MG63 (cell line): ENCODE measurements at regions not wholly inside any gene's neighbourhood (a gene's known extent, or its start where the extent isn't known, plus 50 kb on each side); places are given as distances from the start of the nearest gene placed in this dataset.
"Not testable (repeated sequence)": the region's sequence is repeated elsewhere in the genome, so short reads cannot be mapped to it uniquely, and the experiment has no call there.

Experiments used
- DNase-seq: peaks from one replicate; pipeline ENCODE4 v3.0.0-alpha.2; 2020
- H3K27me3 ChIP-seq: fragments of 250-450 bp; sonication (Bioruptor Pico); 2 replicates; pipeline ENCODE4 v1.5.1; 2020; ENCODE audit warnings: mild to moderate bottlenecking, moderate library complexity
- H3K36me3 ChIP-seq: fragments of 250-450 bp; sonication (Bioruptor Pico); 2 replicates; pipeline ENCODE4 v1.5.1; 2020; ENCODE audit warnings: mild to moderate bottlenecking, moderate library complexity
- H3K4me3 ChIP-seq: fragments of 250-450 bp; sonication (Bioruptor Pico); 2 replicates; pipeline ENCODE4 v1.5.1; 2020; ENCODE audit warnings: mild to moderate bottlenecking, moderate library complexity
- H3K9me3 ChIP-seq: fragments of 250-450 bp; sonication (Bioruptor Pico); 2 replicates; pipeline ENCODE4 v1.5.1; 2020; ENCODE audit warnings: mild to moderate bottlenecking, moderate library complexity

DNA sequence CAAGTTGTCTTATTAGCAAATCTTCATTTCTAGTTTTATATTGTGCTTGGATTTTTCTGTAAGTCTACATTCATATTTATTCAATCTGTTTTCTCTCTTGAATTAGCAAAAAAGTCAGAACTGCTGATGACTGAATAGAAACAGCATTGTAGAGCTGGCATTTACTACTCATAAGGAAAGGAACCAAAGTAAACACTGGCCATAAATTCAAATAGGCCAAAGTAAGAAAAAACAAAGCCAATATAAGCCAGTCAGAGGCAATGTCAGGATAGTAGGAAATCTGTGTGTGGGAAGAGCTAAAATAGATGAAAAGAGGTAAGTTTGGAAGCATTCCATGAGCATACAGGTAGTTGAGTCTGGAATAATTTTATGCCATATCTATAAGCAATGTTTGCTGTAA, 307.2 kb upstream of the SLITRK3 start:
- peaks cover 10% of the 10 kb centered on the region for H3K9me3 ChIP-seq

DNA sequence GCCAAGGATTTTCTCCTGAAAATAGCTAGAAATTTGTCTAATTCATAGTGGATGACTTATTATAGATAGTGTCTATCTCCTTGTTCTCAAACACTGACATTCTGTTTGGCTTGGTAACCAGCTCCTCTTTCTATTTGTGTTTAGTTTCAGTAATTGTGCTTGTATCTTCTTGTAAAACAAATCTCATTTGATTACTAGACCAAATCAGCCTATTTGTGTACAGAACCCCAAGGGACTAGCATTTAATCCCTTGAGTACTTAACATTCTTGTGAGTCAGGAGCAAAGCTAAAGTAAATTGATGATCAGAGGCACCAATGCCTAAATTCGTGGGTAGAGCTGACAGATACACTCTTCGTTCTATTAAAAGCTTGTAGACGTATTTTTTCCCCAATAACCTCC, 306.5 kb upstream of the SLITRK3 start:
- DNase-seq: no peak
- Histone ChIP-seq H3K9me3 (peaks cover 10% of the 10 kb centered on the region), H3K36me3 (no peaks in the 10 kb centered on the region), H3K4me3 (no peak overlapping the region), H3K27me3 (no peaks in the 10 kb centered on the region)

More for the DNA sequence above, 307.2 kb upstream of the SLITRK3 start:
- H3K36me3 ChIP-seq: no peaks in the 10 kb centered on the region
- DNase-seq: no peak
- no peaks in the 10 kb centered on the region for H3K27me3 ChIP-seq
- H3K4me3 ChIP-seq: no peak overlapping the region

DNA sequence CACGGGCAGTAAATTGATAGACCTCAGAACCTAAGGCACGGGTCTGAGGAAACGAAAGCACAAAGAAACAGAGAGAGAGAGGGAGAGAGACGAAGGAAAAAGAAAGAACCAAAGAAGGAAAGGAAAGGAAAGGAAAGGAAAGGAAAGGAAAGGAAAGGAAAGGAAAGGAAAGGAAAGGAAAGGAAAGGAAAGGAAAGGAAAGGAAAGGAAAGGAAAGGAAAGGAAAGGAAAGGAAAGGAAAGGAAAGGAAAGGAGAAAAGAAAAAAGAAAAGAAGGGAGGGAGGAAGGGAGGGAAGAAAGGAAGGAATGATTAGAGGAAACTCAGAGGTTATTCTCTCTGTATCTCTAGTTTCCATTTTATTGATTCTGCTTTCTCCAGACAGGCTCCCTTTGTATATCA, 302.6 kb upstream of the SLITRK3 start:
- H3K9me3 ChIP-seq, H3K27me3 ChIP-seq, DNase-seq: not testable (repeated sequence)

DNA sequence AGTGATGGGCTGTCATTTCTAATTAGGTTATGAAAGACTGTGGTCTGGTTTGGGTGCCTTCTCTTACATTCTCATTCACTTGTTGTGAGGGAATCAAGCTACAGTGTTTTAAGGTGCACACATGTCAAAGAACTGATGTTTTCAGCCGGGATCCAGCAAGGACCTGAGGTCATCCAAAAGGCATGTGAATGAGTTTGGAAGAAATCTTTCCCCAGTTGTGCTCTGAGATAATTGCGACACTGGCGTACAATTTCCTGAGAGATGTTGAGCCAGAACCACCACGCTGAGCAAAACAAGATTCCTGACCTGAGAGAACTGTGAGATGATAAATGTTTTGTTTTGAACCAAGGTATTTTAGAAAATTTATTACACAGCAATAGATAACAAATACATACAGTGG, 295.3 kb upstream of the SLITRK3 start:
- no peak for DNase-seq
- Histone ChIP-seq H3K9me3 (no peaks in the 10 kb centered on the region), H3K4me3 (no peak overlapping the region), H3K36me3 (no peaks in the 10 kb centered on the region), H3K27me3 (no peaks in the 10 kb centered on the region)

More for the DNA sequence above, 302.6 kb upstream of the SLITRK3 start:
- not testable (repeated sequence) for H3K4me3 ChIP-seq, H3K36me3 ChIP-seq

DNA sequence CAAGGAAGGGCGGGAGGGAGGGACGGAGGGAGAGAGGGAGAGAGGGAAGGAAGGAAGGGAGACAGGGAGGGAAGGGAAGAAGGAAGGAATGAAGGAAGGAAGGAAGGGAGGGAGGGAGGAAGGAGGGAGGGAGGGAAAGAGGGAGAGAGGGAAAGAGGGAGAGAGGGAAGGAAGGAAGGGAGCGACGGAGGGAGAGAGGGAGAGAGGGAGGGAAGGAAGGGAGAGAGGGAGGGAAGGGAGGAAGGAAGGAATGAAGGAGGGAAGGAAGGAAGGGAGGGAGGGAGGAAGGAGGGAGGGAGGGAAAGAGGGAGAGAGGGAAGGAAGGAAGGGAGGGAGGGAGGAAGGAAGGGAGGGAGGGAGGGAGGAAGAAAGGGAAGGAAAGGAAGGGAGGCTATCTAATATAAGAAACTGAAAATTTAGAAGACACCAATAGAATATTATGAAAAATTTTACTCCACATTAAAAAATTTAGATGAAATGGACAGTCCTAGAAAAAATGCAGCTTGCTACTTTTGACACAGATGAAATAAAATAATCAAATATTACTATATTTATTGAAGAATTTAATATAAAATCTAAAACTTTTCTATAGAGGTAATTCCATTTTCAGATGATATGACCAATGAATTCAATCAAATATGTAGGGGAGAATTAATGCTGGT, 280.3 kb upstream of the SLITRK3 start:
- H3K36me3 ChIP-seq: no peaks in the 10 kb centered on the region
- H3K9me3 ChIP-seq: no peaks in the 10 kb centered on the region
- DNase-seq: no peak
- no peaks in the 10 kb centered on the region for H3K27me3 ChIP-seq
- H3K4me3 ChIP-seq: no peak overlapping the region

DNA sequence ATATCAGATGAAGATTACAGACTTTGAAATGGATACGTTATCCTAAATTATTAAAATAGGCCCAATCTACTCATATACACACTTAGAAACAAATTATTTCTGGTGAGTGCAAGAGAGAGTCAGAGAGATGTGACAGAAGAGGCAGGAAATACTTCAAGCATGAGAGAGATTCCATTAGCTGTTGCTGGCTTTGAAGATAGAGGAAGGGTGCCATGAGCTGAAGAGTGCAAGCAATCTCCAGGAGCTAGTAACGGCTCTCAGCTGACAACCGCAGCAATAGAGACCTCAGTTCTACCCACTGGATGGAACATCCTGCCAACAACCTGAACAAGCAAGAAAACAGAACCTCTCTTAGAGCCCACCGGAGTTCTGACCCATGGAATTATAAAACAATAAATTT, 270.7 kb upstream of the SLITRK3 start:
- Histone ChIP-seq H3K9me3 (no peaks in the 10 kb centered on the region), H3K27me3 (no peaks in the 10 kb centered on the region), H3K4me3 (no peak overlapping the region), H3K36me3 (no peaks in the 10 kb centered on the region)
- peak; percentile 42 for DNase-seq

DNA sequence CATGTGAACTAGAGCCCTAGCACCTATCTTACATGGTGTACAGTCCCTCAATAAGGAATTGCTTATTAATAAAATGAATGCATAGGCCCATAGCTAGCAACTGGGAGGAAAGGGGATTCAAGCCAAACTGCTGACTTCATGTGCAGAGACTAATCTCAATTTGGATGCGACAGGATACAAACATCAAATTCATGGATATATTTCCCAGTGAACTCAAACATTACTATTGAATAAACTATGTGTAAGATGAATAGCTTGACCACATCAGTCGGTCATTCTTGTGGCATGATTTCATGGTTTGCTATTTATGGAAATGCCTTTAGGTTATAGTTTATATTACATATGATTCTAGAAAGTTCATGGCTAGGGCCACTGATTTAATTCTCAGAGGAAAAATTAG, 268.6 kb upstream of the SLITRK3 start:
- H3K36me3 ChIP-seq: no peaks in the 10 kb centered on the region
- H3K9me3 ChIP-seq: no peaks in the 10 kb centered on the region
- peak; percentile 68 for DNase-seq
- H3K4me3 ChIP-seq: no peak overlapping the region
- no peaks in the 10 kb centered on the region for H3K27me3 ChIP-seq

DNA sequence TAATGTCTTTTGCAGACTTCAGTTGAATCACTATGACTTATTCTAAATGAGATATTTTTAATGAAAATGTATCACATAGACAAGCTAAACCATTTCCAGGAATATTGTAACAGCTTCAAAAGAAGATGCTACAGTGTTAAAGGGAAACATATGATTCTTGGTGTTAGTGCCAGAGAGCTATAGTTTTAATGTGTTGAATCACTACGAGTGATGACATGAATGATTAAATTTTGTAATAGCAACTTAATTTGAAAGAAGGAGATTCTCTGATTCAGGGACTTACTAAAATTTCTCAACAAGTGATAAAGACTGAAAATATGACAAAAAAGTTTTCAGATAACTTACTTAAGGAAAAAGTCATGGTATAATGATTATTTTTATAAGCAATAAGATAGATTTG, 267.3 kb upstream of the SLITRK3 start:
- no peak for DNase-seq
- no peaks in the 10 kb centered on the region for H3K9me3 ChIP-seq
- no peak overlapping the region for H3K4me3 ChIP-seq
- H3K27me3 ChIP-seq: no peaks in the 10 kb centered on the region
- H3K36me3 ChIP-seq: no peaks in the 10 kb centered on the region

DNA sequence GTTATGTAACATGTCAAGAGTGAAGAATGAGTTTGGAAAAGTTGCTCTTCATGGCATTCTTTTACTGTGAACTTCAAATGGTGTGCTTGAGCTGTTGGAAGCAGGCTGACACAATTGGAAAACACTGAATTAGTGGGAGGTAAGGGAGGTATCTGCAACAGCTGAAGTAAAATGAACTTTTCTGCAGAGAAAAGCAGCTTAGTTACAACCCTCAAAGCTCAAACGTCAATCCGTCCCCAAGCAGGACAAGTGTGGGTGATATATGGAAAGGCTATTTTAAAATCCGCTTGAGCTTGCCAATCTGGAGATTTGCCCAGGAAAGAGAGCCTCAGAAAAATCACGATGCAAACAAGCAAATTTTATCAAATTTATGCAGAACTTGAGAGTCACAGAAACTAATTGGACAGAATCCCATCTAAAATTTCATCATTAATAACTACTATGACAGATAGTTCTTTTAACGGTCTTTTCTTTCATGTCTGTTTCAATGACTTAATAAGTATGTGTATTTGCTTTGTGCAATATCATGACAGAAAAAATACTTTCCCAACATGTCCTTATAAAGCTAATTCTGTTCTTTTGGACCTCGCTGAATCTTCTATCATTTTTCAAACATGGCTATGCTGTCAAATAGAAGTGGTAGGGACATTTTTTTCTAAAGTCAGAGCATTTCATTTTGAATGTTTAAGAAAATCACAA, 266.6 kb upstream of the SLITRK3 start:
- no peak for DNase-seq
- H3K36me3 ChIP-seq: no peaks in the 10 kb centered on the region
- no peaks in the 10 kb centered on the region for H3K9me3 ChIP-seq
- H3K27me3 ChIP-seq: no peaks in the 10 kb centered on the region
- H3K4me3 ChIP-seq: no peak overlapping the region

DNA sequence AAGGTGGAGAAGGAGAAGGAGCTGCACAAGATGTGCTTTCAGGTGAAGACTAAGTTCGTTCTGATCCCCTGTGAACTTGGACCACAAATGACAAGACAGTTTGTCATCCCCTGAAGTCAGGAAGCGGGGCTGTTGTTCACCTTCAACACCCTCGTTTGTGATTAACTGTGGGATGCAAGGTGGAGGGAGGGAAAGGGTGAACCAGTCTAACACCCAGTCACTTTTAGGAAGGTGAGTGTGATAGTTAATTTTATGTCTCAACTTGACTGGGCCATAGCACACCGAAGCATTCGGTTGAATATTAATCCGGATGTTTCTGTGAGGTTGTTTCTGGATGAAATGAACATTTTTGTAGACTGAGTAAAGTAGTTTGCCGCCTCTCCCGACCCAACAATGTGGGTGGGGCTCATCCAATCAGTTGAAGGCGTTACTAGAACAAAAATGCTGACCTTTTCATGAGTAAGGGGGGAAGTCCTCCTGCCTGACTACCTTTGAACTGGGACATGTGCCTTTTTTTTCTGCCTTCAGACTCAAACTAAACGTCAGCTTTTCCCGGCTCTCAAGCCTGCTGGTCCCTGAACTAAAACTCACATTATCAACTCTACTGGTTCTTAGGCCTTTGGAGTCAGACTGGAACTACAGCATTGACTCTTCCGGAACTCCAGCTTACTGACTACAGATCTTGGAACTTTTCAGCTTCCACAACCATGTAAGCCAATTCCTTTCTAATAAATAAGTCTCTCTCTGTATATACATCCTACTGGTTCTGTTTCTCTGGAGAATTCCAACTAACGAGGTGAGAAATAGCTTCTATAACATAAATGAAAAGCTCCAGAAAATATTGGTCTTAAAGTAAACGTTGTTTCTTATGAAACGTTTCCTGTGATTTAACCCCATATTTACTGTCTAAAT, 264.0 kb upstream of the SLITRK3 start:
- DNase-seq: no peak
- Histone ChIP-seq H3K9me3 (no peaks in the 10 kb centered on the region), H3K4me3 (no peak overlapping the region), H3K27me3 (no peaks in the 10 kb centered on the region), H3K36me3 (no peaks in the 10 kb centered on the region)

DNA sequence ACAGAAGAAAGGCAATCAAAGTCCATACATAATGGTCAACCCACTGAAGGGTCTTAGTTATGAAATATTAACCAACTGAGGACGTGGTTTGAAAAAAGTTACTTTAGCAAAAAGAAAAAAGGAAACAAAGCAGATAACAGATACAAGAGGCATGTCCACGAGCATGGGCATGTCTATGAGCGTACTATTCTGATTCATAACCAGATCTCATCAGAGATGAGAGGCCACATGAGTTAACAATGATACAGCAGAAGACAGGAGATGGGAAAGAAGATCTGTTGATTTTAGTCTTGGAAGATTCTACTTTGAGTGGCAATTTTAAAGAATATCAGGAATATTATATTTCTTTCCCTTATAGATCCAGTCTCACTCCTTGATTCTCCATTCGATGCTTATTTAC, 262.9 kb upstream of the SLITRK3 start:
- DNase-seq: no peak
- Histone ChIP-seq H3K9me3 (no peaks in the 10 kb centered on the region), H3K27me3 (no peaks in the 10 kb centered on the region), H3K36me3 (no peaks in the 10 kb centered on the region), H3K4me3 (no peak overlapping the region)

DNA sequence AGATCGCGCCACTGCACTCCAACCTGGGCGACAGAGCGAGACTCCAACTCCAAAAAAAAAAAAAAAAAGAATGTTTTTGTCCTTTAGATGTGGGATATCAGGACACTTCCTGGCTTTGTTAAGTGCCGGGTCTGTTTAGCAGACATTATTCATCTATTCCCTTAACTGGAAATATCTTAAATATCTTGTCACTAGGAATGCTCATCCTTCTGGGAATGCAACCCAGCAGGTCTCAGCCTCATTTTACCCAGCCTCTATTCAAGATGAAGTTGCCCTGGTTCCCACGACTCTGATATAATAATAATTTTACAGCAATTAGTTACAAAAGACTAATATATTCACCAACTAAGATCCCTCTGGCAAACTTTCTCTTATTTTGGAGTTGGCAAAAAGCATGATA, 260.9 kb upstream of the SLITRK3 start:
- no peaks in the 10 kb centered on the region for H3K9me3 ChIP-seq
- DNase-seq: no peak
- no peaks in the 10 kb centered on the region for H3K36me3 ChIP-seq
- H3K4me3 ChIP-seq: no peak overlapping the region
- H3K27me3 ChIP-seq: no peaks in the 10 kb centered on the region

DNA sequence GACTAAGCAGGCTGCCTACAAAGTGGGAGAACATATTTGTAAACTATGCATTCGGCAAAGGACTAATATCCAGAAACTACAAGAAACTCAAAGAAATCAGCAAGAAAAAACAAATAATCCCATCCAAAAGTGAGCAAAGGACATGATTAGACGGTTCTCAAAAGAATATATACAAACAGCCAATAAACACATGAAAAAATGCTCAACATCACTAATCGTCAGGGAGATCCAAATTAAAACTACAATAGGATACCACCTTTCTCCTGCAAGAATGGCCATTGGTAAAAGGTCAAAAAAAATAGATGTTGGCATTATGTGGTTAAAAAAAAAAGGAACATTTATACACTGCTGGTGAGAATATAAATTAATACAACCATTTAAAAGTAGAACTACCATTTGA, 259.6 kb upstream of the SLITRK3 start:
- Histone ChIP-seq H3K27me3 (no peaks in the 10 kb centered on the region), H3K4me3 (no peak overlapping the region), H3K36me3 (no peaks in the 10 kb centered on the region), H3K9me3 (no peaks in the 10 kb centered on the region)
- DNase-seq: no peak

DNA sequence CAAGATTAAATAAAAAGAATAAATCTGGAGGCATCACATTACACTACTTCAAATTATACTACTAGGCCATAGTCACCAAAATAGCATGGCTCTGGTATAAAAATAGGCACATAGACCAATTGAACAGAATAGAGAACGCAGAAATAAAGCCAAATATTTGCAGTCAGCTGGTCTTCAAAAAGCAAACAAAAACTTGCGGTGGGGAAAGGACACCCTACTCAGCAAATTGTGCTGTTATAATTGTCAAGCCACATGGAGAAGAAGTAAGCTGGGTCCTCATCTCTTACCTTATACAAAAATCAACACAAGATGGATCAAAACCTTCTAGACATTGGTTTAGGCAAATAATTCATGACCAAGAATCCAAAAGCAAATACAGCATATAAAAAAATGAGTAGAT, 259.2 kb upstream of the SLITRK3 start:
- DNase-seq: no peak
- no peaks in the 10 kb centered on the region for H3K9me3 ChIP-seq
- H3K27me3 ChIP-seq: no peaks in the 10 kb centered on the region
- no peaks in the 10 kb centered on the region for H3K36me3 ChIP-seq
- H3K4me3 ChIP-seq: no peak overlapping the region

DNA sequence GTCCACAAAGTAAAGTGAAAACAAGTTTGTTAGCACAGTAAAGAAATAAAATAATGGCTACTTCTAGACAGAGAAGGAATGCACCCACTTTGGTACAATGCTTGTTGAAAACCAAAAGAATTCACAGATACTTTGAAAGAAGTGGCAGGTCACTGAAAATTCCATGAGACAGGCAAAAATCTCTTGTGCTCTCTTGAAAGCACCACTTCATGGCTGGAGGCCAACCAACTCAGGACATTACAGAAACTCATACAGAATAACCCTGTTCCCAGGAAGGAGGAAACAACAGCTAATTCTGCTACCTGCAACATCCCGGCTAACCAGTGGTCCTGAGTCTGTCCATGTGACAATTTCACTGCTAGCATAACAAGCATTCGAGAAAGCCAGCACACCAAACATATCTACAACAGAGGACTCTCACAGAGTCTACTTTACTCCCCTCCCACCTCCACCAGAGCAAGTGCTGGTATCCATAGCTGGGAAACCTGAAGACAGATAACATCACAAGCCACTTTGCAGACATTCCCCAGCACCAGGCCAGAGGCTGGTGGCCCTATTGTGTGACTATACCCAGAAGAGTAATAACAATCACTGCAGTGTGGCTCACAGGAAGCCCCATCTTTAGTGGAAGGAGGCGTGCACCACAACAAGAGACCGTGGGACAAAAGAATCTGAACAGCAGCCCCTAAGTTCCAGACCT, 255.3 kb upstream of the SLITRK3 start:
- Histone ChIP-seq H3K4me3 (no peak overlapping the region), H3K9me3 (no peaks in the 10 kb centered on the region), H3K36me3 (no peaks in the 10 kb centered on the region), H3K27me3 (no peaks in the 10 kb centered on the region)
- DNase-seq: no peak

DNA sequence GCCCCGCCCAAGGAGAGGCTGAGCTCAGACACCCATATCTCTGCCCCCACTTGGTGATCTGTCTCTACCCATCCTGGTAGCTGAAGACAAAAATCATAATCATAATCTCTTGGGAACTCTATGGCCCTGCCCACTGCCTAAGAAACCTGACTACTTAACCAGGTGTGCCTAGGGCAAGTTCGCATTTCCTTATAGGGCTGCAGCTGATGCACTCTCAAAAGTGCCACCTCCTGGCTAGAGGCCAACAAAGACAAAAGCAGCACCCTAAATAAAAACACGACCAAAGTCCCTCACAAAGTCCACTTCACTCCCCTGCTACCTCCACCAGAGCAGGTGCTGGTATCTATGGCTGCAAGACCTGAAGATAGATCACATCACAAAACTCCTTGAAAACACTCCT, 250.4 kb upstream of the SLITRK3 start:
- H3K9me3 ChIP-seq: no peaks in the 10 kb centered on the region

DNA sequence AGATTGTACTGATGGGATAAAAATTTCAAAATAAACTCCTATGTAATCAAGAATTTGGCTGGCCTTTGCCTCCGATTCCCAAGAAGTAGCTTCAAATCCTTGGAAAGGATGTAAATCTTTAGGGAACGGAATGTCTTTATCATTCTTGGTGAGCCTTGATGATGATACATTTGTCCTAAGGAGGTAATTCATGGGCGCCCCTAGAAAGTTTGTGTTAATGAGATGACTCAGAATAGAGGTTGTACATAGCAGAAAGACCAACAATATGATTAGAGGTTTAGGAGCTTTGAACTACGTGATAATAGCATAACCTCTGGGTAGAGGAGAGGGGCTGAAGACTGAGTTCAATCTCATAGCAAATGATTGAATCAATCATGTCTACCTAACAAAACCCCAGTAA, 248.6 kb upstream of the SLITRK3 start:
- Histone ChIP-seq H3K9me3 (no peaks in the 10 kb centered on the region), H3K4me3 (no peak overlapping the region), H3K36me3 (no peaks in the 10 kb centered on the region), H3K27me3 (no peaks in the 10 kb centered on the region)
- DNase-seq: no peak

More for the DNA sequence above, 250.4 kb upstream of the SLITRK3 start:
- Histone ChIP-seq H3K4me3 (no peak overlapping the region), H3K36me3 (no peaks in the 10 kb centered on the region), H3K27me3 (no peaks in the 10 kb centered on the region)
- no peak for DNase-seq
